PFSK-1 (cell line): ENCODE measurements at regions not wholly inside any gene's neighbourhood (a gene's known extent, or its start where the extent isn't known, plus 50 kb on each side); places are given as distances from the start of the nearest gene placed in this dataset.

ENCODE experiments used
- FOXP2 ChIP-seq: optimal IDR thresholded peaks from 2 replicates; pipeline ENCODE3; 2011; ENCODE audit warnings: borderline replicate concordance, control low read depth, inconsistent platforms; ENCODE audit not compliant: insufficient read depth; ENCODE audit errors: extremely low read length, extremely low read depth
- POLR2AphosphoS5 ChIP-seq: IDR thresholded peaks from 2 replicates; pipeline ENCODE4 v1.6.1; 2012; ENCODE audit warnings: low read depth, mild to moderate bottlenecking, control low read depth, low read length, moderate library complexity
- SIN3A ChIP-seq: IDR thresholded peaks from 2 replicates; pipeline ENCODE4 v1.6.1; 2012; ENCODE audit warnings: mild to moderate bottlenecking, low read length, moderate library complexity, borderline replicate concordance; ENCODE audit not compliant: insufficient read depth
- TAF1 ChIP-seq: IDR thresholded peaks from 2 replicates; pipeline ENCODE4 v1.6.1; 2012; ENCODE audit warnings: low read length, control low read depth, borderline replicate concordance; ENCODE audit not compliant: insufficient read depth
- TF ChIP-seq, protein P1 (sequence below), 2 experiments: IDR thresholded peaks; 2 replicates each; pipeline versions ENCODE4 v1.6.1 to v1.8.0; 2011 to 2012; ENCODE audit warnings: low read depth in 2 of 2, low read length in 2 of 2, control low read depth in 1 of 2, inconsistent platforms in 1 of 2, mild to moderate bottlenecking in 1 of 2, moderate library complexity in 1 of 2; ENCODE audit not compliant: insufficient read depth in 1 of 2

DNA sequence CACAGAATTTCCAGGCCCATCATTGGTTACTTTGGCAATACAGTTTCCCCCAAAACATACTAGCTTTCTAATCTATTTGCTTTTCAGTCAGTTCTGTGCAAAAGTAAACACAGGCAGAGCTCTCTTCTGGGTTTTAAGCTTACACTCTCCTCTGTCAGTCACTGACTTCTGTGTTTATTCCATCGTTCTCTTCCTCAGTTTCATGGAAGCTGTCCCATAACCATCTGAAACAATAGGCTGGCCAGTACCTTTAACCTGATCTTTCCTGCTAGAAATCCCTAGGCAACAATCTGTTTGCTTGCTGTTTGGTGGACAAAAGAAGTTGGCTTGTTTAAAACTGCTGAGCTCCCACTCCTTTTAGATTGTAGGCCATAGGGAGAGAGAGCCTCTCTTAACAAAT, 431.5 kb downstream of the HACE1 start:
- TF ChIP-seq POLR2AphosphoS5 (no peak), FOXP2 (no peak), TAF1 (no peak), SIN3A (no peak)
- TF ChIP-seq, protein P1, sequence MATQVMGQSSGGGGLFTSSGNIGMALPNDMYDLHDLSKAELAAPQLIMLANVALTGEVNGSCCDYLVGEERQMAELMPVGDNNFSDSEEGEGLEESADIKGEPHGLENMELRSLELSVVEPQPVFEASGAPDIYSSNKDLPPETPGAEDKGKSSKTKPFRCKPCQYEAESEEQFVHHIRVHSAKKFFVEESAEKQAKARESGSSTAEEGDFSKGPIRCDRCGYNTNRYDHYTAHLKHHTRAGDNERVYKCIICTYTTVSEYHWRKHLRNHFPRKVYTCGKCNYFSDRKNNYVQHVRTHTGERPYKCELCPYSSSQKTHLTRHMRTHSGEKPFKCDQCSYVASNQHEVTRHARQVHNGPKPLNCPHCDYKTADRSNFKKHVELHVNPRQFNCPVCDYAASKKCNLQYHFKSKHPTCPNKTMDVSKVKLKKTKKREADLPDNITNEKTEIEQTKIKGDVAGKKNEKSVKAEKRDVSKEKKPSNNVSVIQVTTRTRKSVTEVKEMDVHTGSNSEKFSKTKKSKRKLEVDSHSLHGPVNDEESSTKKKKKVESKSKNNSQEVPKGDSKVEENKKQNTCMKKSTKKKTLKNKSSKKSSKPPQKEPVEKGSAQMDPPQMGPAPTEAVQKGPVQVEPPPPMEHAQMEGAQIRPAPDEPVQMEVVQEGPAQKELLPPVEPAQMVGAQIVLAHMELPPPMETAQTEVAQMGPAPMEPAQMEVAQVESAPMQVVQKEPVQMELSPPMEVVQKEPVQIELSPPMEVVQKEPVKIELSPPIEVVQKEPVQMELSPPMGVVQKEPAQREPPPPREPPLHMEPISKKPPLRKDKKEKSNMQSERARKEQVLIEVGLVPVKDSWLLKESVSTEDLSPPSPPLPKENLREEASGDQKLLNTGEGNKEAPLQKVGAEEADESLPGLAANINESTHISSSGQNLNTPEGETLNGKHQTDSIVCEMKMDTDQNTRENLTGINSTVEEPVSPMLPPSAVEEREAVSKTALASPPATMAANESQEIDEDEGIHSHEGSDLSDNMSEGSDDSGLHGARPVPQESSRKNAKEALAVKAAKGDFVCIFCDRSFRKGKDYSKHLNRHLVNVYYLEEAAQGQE (IDR thresholded peaks at IDR 0.05; ENCODE audit: insufficient read depth in 1 of 2, low read depth in 2 of 2, low read length in 2 of 2), result no peak

DNA sequence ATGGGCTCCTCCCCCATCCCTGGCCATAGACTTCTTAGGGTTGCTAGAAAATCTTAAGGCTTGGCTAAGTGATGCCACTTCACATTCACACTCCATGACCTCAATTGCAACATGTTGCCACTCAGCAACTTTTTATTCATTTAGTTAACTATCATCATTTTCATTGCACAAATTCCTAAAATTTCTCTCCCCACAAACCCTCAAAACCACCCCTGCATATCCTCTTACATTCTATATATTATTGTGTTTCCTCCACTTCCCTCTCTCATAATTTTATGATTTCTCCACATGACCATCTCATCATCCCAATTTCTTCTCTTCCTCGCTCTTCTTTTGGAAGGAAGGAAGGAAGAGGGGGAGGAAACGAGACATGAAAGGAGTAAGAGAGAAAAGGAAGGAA, 436.0 kb downstream of the HACE1 start:
- TF ChIP-seq SIN3A (no peak), FOXP2 (no peak), POLR2AphosphoS5 (no peak), TAF1 (no peak)
- TF ChIP-seq, protein P1 (IDR thresholded peaks at IDR 0.05; ENCODE audit: insufficient read depth in 1 of 2, low read depth in 2 of 2, low read length in 2 of 2), result no peak

DNA sequence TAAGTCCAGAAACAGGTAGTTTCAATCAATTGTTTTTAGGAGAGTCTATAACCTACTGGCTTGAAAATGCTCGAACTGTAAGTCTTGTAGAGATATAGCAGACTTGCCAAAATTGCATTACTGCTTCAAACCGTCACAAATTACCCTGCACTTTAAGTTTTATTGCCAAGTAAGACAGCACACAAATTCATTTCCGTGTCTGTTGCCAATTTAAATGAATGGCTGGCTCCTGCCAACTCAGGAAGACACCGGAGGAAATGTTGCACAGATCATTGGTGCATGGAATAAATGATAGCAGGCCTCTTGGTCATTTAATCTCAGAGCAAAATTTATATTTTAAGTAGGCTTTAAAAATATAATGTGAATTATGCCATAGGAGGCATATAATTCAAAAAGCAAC, 438.1 kb downstream of the HACE1 start:
- TF ChIP-seq FOXP2, result no peak
- TF ChIP-seq, protein P1 (IDR thresholded peaks at IDR 0.05; ENCODE audit: insufficient read depth in 1 of 2, low read depth in 2 of 2, low read length in 2 of 2), result no peak

DNA sequence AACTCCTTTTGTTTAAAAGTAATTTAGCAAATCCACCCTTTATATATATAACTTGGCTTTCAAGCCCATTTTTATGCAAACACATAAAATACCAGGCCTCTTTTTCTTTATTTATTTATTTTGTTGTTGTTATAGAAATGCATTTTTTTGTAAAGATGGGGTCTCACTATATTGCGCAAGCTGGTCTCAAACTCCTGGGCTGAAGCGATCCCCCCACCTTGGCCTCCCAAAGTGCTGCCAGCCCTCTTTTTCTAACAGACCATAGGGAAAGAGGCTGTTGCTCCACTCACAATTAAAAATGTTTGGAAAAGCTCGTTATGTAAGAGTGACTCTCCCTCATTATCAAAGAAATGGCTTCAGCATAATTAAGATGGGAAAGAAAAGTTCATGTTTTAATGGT, 440.9 kb downstream of the HACE1 start:
- TF ChIP-seq, protein P1 (IDR thresholded peaks at IDR 0.05; ENCODE audit: insufficient read depth in 1 of 2, low read depth in 2 of 2, low read length in 2 of 2), result no peak
- no peak for TF ChIP-seq FOXP2
- TF ChIP-seq POLR2AphosphoS5, result no peak
- no peak for TF ChIP-seq SIN3A
- TF ChIP-seq TAF1, result no peak

DNA sequence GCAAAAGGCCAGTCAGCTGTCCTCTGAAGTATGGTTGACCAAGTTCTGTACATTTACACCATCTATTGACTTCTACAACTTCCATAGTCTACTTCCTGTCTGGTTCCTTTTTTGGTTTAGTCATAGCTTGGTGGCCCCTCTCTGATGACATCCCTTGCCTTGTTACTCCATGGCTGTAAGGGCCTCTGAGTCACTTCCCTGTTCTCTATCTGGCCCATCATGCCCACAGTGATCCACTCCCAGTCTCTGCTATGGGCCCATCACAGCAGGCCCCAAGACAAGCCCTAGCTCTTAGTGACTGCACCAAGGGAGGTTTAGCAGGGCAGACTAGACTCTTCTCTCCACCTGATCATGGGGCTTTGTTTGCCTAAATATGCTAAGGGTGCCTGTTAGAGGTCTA, 441.6 kb downstream of the HACE1 start:
- TF ChIP-seq SIN3A (no peak), TAF1 (no peak)
- TF ChIP-seq, protein P1 (IDR thresholded peaks at IDR 0.05; ENCODE audit: insufficient read depth in 1 of 2, low read depth in 2 of 2, low read length in 2 of 2), result no peak
